ENCODE measurements at regions not wholly inside any gene's neighbourhood (a gene's known extent, or its start where the extent isn't known, plus 50 kb on each side); places are given as distances from the start of the nearest gene placed in this dataset.

GRCh38 chr13:65064967-65065366, 2165.2 kb downstream of the PCDH9 start:
- Histone ChIP-seq H2AK5ac (ENCODE audit: low read depth, low read length) (no peak overlapping the region), H3K4me1 (ENCODE audit: control insufficient read depth, insufficient read depth, low read length) (no peaks in the 10 kb centered on the region), H3K4me2 (ENCODE audit: low read depth, low read length) (no peak overlapping the region), H3K4ac (ENCODE audit: low read depth, low read length) (no peak overlapping the region), H3K36me3 (ENCODE audit: control insufficient read depth, insufficient read depth, low read length) (no peaks in the 10 kb centered on the region), H2BK5ac (ENCODE audit: low read depth, low read length, poor library complexity, severe bottlenecking) (no peak overlapping the region), H3K79me1 (ENCODE audit: low read depth in 1 of 2, low read length in 2 of 2) (no peaks in the 10 kb centered on the region), H3K14ac (replicated peaks; ENCODE audit: low read depth, low read length) (no peak overlapping the region), H4K20me1 (ENCODE audit: insufficient read depth, low read length) (no peaks in the 10 kb centered on the region), H2BK20ac (ENCODE audit: low read depth, low read length) (no peak overlapping the region; the same call in 1 of the 2 replicates), H4K5ac (ENCODE audit: low read depth, low read length) (no peak overlapping the region), H3K9ac (ENCODE audit: low read depth, low read length) (no peak overlapping the region), H2AFZ (replicated peaks; ENCODE audit: low read length, poor library complexity) (no peak overlapping the region), H3K18ac (ENCODE audit: low read depth, low read length) (no peak overlapping the region), H3K23ac (ENCODE audit: low read depth, low read length) (no peak overlapping the region; the same call in 1 of the 2 replicates), H3K27me3 (ENCODE audit: control insufficient read depth, insufficient read depth, low read length) (no peaks in the 10 kb centered on the region), H2AK9ac (replicated peaks; ENCODE audit: low read depth, low read length, poor library complexity) (no peak overlapping the region), H3K27ac (ENCODE audit: insufficient read depth, low read length) (no peak overlapping the region), H3K4me3 (ENCODE audit: insufficient read depth, low read depth, low read length) (no peak overlapping the region), H2BK15ac (ENCODE audit: low read depth, low read length) (no peak overlapping the region), H3K9me3 (ENCODE audit: control insufficient read depth, insufficient read depth, low read length) (no peaks in the 10 kb centered on the region), H3K9me1 (ENCODE audit: insufficient read depth, low read length) (no peaks in the 10 kb centered on the region), H3K56ac (ENCODE audit: extremely low read depth, insufficient read depth, low read length) (no peak overlapping the region), H4K8ac (ENCODE audit: low read depth in 2 of 2, low read length in 2 of 2) (no peak overlapping the region), H2BK120ac (ENCODE audit: low read depth, low read length) (0 out of 2 replicates have a peak overlapping the region, but pooled peaks have one; percentile 43), H4K91ac (ENCODE audit: insufficient read depth, low read depth, low read length) (peak overlapping the region; percentile 37; the same call in 1 of the 2 replicates)
- no CpG with 5 or more reads among the region's 4 CpGs for WGBS, 2 experiments (ENCODE audit: extremely low coverage in 2 of 2, insufficient read length in 1 of 2)
- intact Hi-C loops (cut with micrococcal nuclease) (no loop called here), dilution Hi-C loops (cut with HindIII; ENCODE audit: low sequenced_read_pairs, unreplicated experiment) (no loop called here), in situ Hi-C loops (cut with MboI; ENCODE audit: low sequenced_read_pairs) (no loop called here)
- ATAC-seq (ENCODE audit: low read depth), result no peak
- ChIA-PET POLR2A (ENCODE audit: unreplicated experiment) (no interaction called here), CTCF (no interaction called here)
- no TSS peak for BruUV-seq (replicated peaks)
- no peak for DNase-seq
- no peak for TF ChIP-seq CHD1 (IDR thresholded peaks at IDR 0.05; ENCODE audit: low read depth, low read length)
- TF ChIP-seq SMC3 (IDR thresholded peaks at IDR 0.05; ENCODE audit: low read depth, low read length), result no peak
- TF ChIP-seq BHLHE40 (IDR thresholded peaks at IDR 0.05; ENCODE audit: low read depth, low read length), result no peak
- no peak for TF ChIP-seq USF2 (IDR thresholded peaks at IDR 0.05; ENCODE audit: low read depth, low read length)
- TF ChIP-seq NFE2L2 (IDR thresholded peaks at IDR 0.05; ENCODE audit: low read depth, low read length), result no peak
- no peak for TF ChIP-seq FOS (IDR thresholded peaks at IDR 0.05; ENCODE audit: low read depth, low read length)
- TF ChIP-seq MAZ (IDR thresholded peaks at IDR 0.05; ENCODE audit: borderline replicate concordance, low read depth, low read length), result no peak
- no peak for TF ChIP-seq POLR2A (IDR thresholded peaks at IDR 0.05; ENCODE audit: low read depth, low read length)
- TF ChIP-seq CEBPB (IDR thresholded peaks at IDR 0.05; ENCODE audit: low read depth, low read length), result no peak
- no peak for TF ChIP-seq RFX5 (IDR thresholded peaks at IDR 0.05; ENCODE audit: low read depth, low read length)
- no peak for TF ChIP-seq MXI1 (IDR thresholded peaks at IDR 0.05; ENCODE audit: borderline replicate concordance, low read depth, low read length)
- TF ChIP-seq MAFK (IDR thresholded peaks at IDR 0.05; ENCODE audit: low read depth, low read length), result no peak
- no peak for TF ChIP-seq ELK1 (IDR thresholded peaks at IDR 0.05; ENCODE audit: borderline replicate concordance, low read depth, low read length)
